ENCODE measurements at regions not wholly inside any gene's neighbourhood (a gene's known extent, or its start where the extent isn't known, plus 50 kb on each side); places are given as distances from the start of the nearest gene placed in this dataset.

DNA sequence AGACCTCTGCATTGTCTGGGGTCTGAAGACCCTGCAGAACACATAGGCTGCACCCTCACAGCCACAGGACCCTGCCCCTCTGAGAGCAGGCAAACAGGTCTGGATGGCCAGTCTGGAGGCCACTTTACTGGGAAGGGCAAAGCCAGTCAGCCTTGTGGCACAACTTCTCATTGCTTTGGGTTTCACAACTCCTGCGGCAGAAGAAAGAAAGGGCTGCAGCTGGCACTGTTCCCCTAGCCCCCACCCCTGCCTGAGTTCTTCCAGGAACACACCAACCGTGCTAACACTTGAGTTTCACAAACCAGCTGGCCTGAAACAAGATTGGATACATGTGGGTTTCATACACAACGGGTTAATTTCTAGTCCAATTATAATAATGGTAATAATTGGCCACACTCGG, 276.5 kb upstream of the MGAT5 start:
- Mint-ChIP-seq H3K27ac (no peak overlapping the region), H3K4me1 (no peaks in the 10 kb centered on the region), H3K4me3 (no peak overlapping the region), H3K36me3 (ENCODE audit: insufficient read depth in 1 of 3, low read depth in 3 of 3) (no peaks in the 10 kb centered on the region), H3K27me3 (ENCODE audit: low read depth) (peaks cover 20% of the 10 kb centered on the region), H3K9me3 (no peaks in the 10 kb centered on the region)
- Histone ChIP-seq H3K4me2 (ENCODE audit: insufficient read depth, insufficient read length, low read length) (no peak overlapping the region), H2BK20ac (ENCODE audit: low read depth, low read length, poor library complexity, severe bottlenecking) (no peak overlapping the region), H3K9ac (ENCODE audit: extremely low read depth, insufficient read length, low read length) (no peak overlapping the region), H2BK12ac (ENCODE audit: insufficient read length, low read depth, low read length) (no peak overlapping the region), H3K18ac (ENCODE audit: insufficient read length, low read depth, low read length) (no peak overlapping the region), H4K91ac (ENCODE audit: insufficient read length, low read depth, low read length) (no peak overlapping the region), H3K9me3 (ENCODE audit: control insufficient read depth, low read depth, low read length) (no peaks in the 10 kb centered on the region), H3K4ac (ENCODE audit: low read depth, low read length) (no peak overlapping the region), H4K20me1 (ENCODE audit: control insufficient read depth, insufficient read depth, insufficient read length) (no peaks in the 10 kb centered on the region), H3K79me2 (ENCODE audit: insufficient read depth, low read length) (no peaks in the 10 kb centered on the region), H3K23ac (ENCODE audit: insufficient read length, low read depth, low read length) (no peak overlapping the region), H3K4me1 (ENCODE audit: insufficient read depth, low read length) (no peaks in the 10 kb centered on the region), H2AK5ac (ENCODE audit: insufficient read length, low read length) (no peak overlapping the region), H3T11ph (ENCODE audit: low read length) (no peak overlapping the region), H2BK5ac (ENCODE audit: insufficient read length, low read length) (no peak overlapping the region), H2BK120ac (ENCODE audit: low read depth, low read length, poor library complexity, severe bottlenecking) (no peak overlapping the region), H3K79me1 (ENCODE audit: insufficient read depth, low read depth, low read length, poor library complexity, severe bottlenecking) (no peaks in the 10 kb centered on the region), H3K27ac (ENCODE audit: insufficient read length, low read depth, low read length) (no peak overlapping the region), H3K27me3 (ENCODE audit: insufficient read depth, low read length) (no peaks in the 10 kb centered on the region), H3K56ac (ENCODE audit: insufficient read length, low read depth, low read length) (no peak overlapping the region), H3K23me2 (ENCODE audit: insufficient read length, low read depth, low read length, poor library complexity, severe bottlenecking) (no peaks in the 10 kb centered on the region), H2BK15ac (ENCODE audit: low read depth, low read length) (no peak overlapping the region), H4K5ac (ENCODE audit: insufficient read length, low read depth, low read length) (no peak overlapping the region), H3K14ac (ENCODE audit: insufficient read depth, low read length) (no peak overlapping the region), H4K8ac (replicated peaks; ENCODE audit: insufficient read length, low read depth, low read length) (no peak overlapping the region), H2AFZ (ENCODE audit: low read length) (no peak overlapping the region)
- DNase-seq, result no peak
- WGBS (ENCODE audit: extremely low coverage, insufficient read length, low lambda C conversion rate), result no CpG with 5 or more reads among the region's 4 CpGs
- no peak for TF ChIP-seq CTCF (conservative IDR thresholded peaks at IDR 0.05)
